Smooth muscle cell (in vitro differentiated cells): ENCODE measurements at regions not wholly inside any gene's neighbourhood (a gene's known extent, or its start where the extent isn't known, plus 50 kb on each side); places are given as distances from the start of the nearest gene placed in this dataset.
A peak's percentile ranks its signal among the peaks of the same experiment; 100 is the strongest.

Source experiments
- DNase-seq: peaks from one replicate; lab custom pipeline; 2025; ENCODE audit not compliant: unreplicated experiment; lab: John Stamatoyannopoulos, UW
- H2AFZ ChIP-seq: fragments of 200-600 bp; sonication (generic); 2 replicates; pipeline ENCODE4 v1.6.0; 2016; ENCODE audit warnings: antibody characterized with exemption, low read depth, mild to moderate bottlenecking
- H3F3A ChIP-seq: fragments of 200-600 bp; sonication (generic); 2 replicates; pipeline ENCODE4 v1.6.0; 2017; ENCODE audit warnings: antibody characterized with exemption, low read depth
- H3K27ac ChIP-seq: fragments of 200-600 bp; sonication (generic); 2 replicates; pipeline ENCODE4 v1.5.1; 2016; ENCODE audit warnings: low read depth, mild to moderate bottlenecking
- H3K27me3 ChIP-seq: fragments of 200-600 bp; sonication (generic); 2 replicates; pipeline ENCODE4 v1.6.1; 2016; ENCODE audit warnings: low read depth, mild to moderate bottlenecking
- H3K36me3 ChIP-seq: fragments of 200-600 bp; sonication (generic); 2 replicates; pipeline ENCODE4 v1.5.1; 2016; ENCODE audit warnings: low read depth
- H3K4me1 ChIP-seq: fragments of 200-600 bp; sonication (generic); 2 replicates; pipeline ENCODE4 v1.5.1; 2016; ENCODE audit warnings: low read depth
- H3K4me2 ChIP-seq: fragments of 200-600 bp; sonication (generic); 2 replicates; pipeline ENCODE4 v1.6.0; 2016; ENCODE audit warnings: mild to moderate bottlenecking
- H3K4me3 ChIP-seq: fragments of 200-600 bp; sonication (generic); 2 replicates; pipeline ENCODE4 v1.5.1; 2016; ENCODE audit warnings: mild to moderate bottlenecking
- H3K79me2 ChIP-seq: fragments of 200-600 bp; sonication (generic); 2 replicates; pipeline ENCODE4 v1.6.0; 2016; ENCODE audit warnings: low read depth, mild to moderate bottlenecking
- H3K9ac ChIP-seq: fragments of 200-600 bp; sonication (generic); 2 replicates; pipeline ENCODE4 v1.6.0; 2016; ENCODE audit warnings: low read depth
- H3K9me3 ChIP-seq: fragments of 200-600 bp; sonication (generic); replicated peaks from 2 replicates; pipeline ENCODE4 v1.5.1; 2016; ENCODE audit warnings: low read depth
- H4K20me1 ChIP-seq: fragments of 200-600 bp; sonication (generic); 2 replicates; pipeline ENCODE4 v1.6.0; 2016; ENCODE audit warnings: low read depth
- WGBS: methylation state at CpG from one replicate; pipeline ENCODE4 v1.1.7; 2016; ENCODE audit warnings: low lambda C conversion rate; 5-methylcytosine and 5-hydroxymethylcytosine counted together
- TF ChIP-seq, protein P1 (sequence below): fragments of 200-600 bp; sonication (generic); IDR thresholded peaks from 2 replicates; pipeline ENCODE4 v1.5.1; 2017; ENCODE audit warnings: borderline replicate concordance, mild to moderate bottlenecking, antibody characterized with exemption; ENCODE audit not compliant: insufficient read depth, poor library complexity, severe bottlenecking

DNA sequence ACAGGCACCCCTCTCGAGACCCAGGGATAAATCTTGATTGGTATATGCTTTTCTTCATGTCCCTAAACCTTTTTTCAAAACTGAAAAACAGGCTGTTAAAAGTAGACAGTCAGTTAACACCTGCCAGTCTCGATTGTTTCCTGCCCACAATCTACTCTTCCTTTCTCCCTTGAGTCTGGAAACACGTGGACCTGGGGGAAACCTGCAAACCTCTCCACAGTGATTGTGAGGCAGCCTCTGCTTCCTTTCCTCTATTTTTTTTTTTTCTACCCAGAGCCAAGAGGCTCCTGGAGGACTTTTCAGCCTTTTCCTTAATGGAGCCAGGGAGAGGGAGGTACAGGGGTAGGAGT, 69.4 kb upstream of the CLMP start:
- Histone ChIP-seq H3F3A (no peaks in the 10 kb centered on the region), H3K36me3 (no peaks in the 10 kb centered on the region), H2AFZ (peak overlapping the region; percentile 27), H3K27me3 (peaks cover 11% of the 10 kb centered on the region), H3K9me3 (no peaks in the 10 kb centered on the region), H3K4me1 (peaks cover 4% of the 10 kb centered on the region), H3K27ac (no peak overlapping the region), H3K79me2 (no peaks in the 10 kb centered on the region), H3K9ac (no peak overlapping the region), H3K4me2 (no peak overlapping the region), H4K20me1 (no peaks in the 10 kb centered on the region), H3K4me3 (no peak overlapping the region)
- DNase-seq: no peak
- TF ChIP-seq, protein P1, sequence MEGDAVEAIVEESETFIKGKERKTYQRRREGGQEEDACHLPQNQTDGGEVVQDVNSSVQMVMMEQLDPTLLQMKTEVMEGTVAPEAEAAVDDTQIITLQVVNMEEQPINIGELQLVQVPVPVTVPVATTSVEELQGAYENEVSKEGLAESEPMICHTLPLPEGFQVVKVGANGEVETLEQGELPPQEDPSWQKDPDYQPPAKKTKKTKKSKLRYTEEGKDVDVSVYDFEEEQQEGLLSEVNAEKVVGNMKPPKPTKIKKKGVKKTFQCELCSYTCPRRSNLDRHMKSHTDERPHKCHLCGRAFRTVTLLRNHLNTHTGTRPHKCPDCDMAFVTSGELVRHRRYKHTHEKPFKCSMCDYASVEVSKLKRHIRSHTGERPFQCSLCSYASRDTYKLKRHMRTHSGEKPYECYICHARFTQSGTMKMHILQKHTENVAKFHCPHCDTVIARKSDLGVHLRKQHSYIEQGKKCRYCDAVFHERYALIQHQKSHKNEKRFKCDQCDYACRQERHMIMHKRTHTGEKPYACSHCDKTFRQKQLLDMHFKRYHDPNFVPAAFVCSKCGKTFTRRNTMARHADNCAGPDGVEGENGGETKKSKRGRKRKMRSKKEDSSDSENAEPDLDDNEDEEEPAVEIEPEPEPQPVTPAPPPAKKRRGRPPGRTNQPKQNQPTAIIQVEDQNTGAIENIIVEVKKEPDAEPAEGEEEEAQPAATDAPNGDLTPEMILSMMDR: no peak
- 56% methylated on average over 3 of the region's 3 CpGs for WGBS

DNA sequence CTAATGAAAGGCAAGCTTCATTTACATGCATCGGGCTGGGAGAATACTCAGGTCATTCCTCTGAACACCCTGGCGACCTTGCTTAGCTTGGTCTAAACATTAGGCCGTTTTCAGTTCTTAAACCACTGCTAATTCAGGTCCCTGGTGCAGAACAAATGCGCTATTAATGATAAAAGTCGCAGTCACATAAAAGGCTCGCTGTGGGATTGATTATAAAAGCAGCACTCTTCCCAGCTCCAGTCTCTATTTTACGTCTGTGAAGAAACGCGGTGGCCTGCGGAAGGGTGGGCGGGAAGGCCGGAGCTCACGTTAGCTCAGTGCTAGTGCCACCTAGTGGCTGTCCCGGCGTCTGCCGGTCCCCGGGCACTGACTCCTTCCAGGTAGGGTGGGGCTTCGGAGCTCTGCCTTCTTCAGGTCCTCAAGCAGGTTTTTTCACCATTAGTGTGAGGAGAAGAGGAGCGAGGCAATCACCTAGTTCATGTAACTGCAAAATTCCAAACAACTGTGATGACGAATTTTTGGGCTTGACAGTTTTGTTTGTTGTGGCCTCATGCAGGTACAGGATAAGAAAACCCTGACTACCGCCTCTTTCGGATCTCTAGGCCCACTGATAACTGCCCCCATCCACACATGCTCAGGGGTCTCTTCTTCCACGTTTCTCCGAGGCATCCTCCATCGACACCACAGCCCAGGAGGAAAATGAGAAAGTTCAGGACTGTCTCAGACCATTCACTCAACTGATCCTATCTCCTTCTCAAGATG, 66.5 kb upstream of the CLMP start:
- Histone ChIP-seq H3K36me3 (no peaks in the 10 kb centered on the region), H3K27ac (no peak overlapping the region), H3K4me2 (peak overlapping the region; percentile 83), H4K20me1 (no peaks in the 10 kb centered on the region), H3K9ac (peak overlapping the region; percentile 4), H3K4me3 (peak overlapping the region; percentile 40), H2AFZ (peak overlapping the region; percentile 90), H3K79me2 (no peaks in the 10 kb centered on the region), H3F3A (no peaks in the 10 kb centered on the region), H3K9me3 (no peaks in the 10 kb centered on the region), H3K4me1 (peaks cover 4% of the 10 kb centered on the region), H3K27me3 (peaks cover 4% of the 10 kb centered on the region)
- WGBS: 23% methylated on average over 25 of the region's 25 CpGs
- DNase-seq: peak; percentile 38
- TF ChIP-seq, protein P1: peak; percentile 97

DNA sequence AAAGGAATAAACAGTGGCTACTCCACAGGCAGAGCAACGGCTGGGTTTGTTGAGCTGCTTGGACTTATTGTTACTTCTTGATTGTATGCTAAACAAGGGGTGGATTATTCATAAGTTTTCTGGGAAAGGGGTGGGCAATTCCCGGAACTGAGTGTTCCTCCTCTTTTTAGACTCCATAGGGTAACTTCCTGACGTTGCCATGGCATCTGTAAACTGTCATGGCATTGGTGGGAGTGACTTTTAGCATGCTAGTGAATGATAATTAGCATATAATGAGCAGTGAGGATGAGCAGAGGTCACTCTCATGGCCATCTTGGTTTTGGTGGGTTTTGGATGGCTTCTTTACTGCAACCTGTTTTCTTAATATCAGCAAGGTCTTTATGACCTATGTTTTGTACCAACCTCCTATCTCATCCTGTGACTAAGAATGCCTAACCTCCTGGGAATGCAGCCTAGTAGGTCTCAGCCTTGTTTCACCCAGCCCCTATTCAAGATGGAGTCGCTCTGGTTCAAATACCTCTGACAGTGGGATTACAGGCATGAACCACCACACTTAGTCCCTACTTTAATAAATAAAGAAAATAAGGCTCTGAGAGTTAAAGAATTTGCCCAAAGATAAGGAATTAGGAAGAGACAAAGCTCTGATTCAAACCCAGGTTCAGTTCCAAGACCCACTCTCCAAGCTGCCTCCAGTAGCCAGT, 65.6 kb upstream of the CLMP start:
- Histone ChIP-seq H3K9me3 (no peaks in the 10 kb centered on the region), H3K79me2 (no peaks in the 10 kb centered on the region), H4K20me1 (no peaks in the 10 kb centered on the region), H3F3A (no peaks in the 10 kb centered on the region), H3K9ac (no peak overlapping the region), H3K27ac (no peak overlapping the region), H3K4me3 (no peak overlapping the region), H3K27me3 (peaks cover 4% of the 10 kb centered on the region), H3K4me2 (peak overlapping the region; percentile 83), H3K4me1 (peaks cover 4% of the 10 kb centered on the region), H2AFZ (peak overlapping the region; percentile 90), H3K36me3 (no peaks in the 10 kb centered on the region)
- TF ChIP-seq, protein P1: no peak
- no peak for DNase-seq
- WGBS: 95% methylated on average over 4 of the region's 4 CpGs
